SHP77 treated with DMSO at 0.1 percent for 48 hours (cell line): ENCODE measurements at regions not wholly inside any gene's neighbourhood (a gene's known extent, or its start where the extent isn't known, plus 50 kb on each side); places are given as distances from the start of the nearest gene placed in this dataset.
"Not testable (repeated sequence)": the region's sequence is repeated elsewhere in the genome, so short reads cannot be mapped to it uniquely, and the experiment has no call there.

Experiments used
- DNase-seq: peaks from one replicate; lab custom pipeline; 2025; lab: John Stamatoyannopoulos, UW

DNA sequence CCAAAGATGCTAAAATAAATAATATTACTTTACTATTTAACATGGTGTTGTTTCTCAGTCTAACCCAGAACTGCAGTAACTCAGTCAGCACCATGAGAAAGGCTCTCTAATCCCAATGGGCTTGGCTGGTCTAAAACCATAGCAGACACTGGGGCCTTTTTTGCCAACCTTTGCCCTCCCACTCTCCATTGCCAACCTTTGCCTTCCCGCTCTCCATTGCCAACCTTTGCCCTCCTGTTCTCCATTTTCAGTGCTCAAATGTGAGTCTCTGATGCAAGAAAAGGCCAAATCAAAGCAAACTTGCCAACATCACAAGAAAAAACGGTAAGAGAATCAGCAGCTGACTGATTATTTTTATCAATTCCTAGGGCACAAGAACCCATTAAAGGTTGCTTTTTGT is 1681.2 kb downstream of the SLITRK5 start:
- no peak for DNase-seq

DNA sequence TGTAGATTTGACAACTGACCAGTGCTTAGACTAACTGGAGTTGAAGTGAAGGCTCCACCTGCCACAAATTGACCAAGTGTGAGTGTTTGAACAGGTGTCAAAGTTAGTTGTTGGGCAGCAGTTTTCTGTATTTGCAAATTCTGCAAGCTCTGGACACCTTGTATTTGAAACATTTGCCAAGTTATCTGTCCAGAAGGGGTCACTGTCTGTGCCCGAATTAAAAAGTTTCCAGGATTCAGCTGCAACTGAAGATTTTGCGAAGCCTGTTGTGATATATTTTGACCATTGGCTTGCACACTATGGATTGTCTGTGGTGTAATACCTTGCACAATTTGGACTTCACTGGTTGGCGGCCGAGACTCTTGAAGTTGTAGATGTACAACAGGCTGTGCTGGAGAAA is 1690.7 kb downstream of the SLITRK5 start:
- DNase-seq: peak; percentile 29

DNA sequence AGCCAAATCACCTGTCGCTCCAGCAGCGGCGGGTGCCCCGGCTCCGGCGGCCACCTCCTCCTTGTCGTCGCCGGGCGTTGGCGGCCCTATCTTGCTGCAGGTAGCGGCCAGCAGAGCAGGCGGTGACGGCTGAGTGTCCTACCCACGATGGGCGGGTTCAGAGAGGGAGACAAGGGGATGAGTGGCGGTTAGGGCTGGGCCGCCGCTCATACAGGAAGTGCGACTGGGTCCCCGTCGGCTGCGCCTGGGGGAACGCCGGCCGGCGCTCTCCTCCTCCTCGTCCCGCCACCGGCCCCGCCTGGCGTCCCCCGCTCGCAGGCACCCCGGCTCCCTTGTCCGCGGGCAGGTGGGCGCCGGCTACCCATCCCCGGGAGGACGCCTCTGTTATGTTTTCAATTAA is 1692.0 kb downstream of the SLITRK5 start:
- DNase-seq: no peak

DNA sequence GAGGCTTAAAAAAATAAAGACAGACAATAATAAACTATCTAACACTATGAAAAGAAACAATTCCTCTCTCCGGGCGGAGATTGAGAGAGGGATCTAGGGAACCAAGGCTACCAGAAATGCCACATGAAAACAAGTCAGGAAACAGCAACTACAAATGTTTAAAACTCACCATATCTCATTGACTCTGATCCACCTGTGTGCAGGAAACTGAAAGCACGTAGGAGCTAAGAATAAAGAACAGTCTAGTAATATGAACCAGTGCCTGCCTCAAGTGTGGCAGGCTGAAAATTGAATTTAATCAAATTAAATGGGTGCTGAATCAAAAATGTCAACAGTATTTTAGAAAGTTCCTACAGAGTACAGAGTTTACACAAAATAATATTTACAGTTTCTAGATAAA is 1701.0 kb downstream of the SLITRK5 start:
- no peak for DNase-seq

GRCh38 chr13:89375839-89376238 is 1704.7 kb downstream of the SLITRK5 start:
- peak; percentile 15 for DNase-seq

DNA sequence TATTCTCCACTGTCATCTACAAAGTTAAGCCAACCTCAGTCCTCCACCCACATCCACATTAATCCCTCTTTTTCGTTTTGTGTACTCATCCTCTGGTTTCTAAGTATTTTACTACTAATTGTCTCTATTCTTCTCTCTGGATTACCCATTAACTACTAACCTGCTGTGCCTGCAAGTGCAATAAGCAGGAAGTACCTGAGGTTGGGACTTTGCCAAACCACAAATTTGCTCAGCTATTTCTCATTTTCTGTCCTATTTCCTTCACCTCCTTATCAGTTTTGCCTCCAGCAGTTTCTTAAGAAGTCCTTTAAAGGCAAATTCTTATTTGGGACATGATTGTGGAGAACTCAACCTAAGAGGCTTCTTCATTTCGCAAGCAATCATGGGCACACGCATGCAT is 1708.9 kb downstream of the SLITRK5 start:
- DNase-seq: no peak

- DNase-seq: no peak
These were observed 1711.8 kb downstream of the SLITRK5 start for GRCh38 chr13:89382981-89383380.

GRCh38 chr13:89383891-89384290 is 1712.7 kb downstream of the SLITRK5 start:
- DNase-seq: no peak

DNA sequence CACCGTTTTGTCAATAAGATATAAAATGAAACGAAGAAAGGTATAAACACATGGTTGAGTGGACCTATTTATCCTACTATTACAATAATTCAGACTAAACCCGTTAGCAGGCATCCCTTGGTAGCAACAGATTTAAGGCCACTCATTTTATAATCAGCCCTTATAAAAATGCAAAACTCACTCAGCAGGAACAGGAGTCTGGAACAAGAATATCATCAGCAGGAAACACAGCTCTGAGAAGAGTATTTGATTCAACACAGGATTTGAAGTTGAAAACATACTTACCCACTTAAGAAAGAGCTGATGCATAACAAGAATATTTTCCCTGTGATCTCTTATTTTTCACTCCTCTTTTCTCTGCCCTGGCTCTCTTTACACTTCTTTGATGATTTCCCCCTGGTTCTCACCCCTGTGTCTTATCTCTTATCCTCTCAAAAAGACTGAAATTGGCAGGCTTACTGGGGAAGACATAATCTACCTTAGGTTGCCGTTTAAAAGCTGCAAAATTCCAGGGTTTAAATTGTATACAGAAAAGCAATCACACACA is 1722.7 kb downstream of the SLITRK5 start:
- DNase-seq: no peak

DNA sequence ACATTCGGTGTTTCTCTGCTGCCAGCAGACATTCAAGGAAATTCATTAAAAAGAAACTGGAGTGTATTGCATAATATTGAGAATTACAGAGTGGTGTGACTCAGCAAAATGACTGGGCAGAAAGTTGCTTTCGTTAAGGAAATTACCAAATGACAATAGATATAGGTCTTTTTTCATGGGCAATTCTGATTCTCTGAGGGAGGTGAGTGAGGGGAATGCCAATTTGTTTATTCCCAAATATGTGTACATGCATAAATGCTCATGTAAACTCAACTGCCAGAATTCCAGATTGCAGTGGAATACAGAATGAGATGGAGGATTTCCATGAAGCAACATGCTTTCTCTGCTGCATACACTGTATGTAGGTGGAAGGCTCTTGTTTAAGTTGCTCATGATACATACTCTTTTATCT is 1730.1 kb downstream of the SLITRK5 start:
- no peak for DNase-seq

- DNase-seq: no peak
These were observed 1731.0 kb downstream of the SLITRK5 start for GRCh38 chr13:89402211-89402610.

DNA sequence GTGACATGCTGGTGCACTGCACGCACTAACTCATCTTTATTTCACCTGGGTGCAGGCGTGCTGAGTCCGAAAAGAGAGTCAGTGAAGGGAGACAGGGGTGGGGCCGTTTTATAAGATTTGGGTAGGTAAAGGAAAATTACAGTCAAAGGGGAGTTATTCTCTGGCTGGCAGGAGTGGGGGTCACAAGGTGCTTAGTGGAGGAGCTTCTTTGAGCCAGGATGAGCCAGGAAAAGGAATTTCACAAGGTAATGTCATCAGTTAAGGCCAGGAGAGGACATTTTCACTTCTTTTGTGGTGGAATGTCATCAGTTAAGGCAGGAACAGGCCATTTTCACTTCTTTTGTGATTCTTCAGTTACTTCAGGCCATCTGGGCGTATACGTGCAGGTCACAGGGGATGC is 1734.9 kb downstream of the SLITRK5 start:
- DNase-seq: not testable (repeated sequence)

- DNase-seq: no peak
These were observed 1736.2 kb downstream of the SLITRK5 start for GRCh38 chr13:89407357-89407756.

- DNase-seq: no peak
These were observed 1761.8 kb downstream of the SLITRK5 start for GRCh38 chr13:89432997-89433396.

GRCh38 chr13:89434624-89435023 is 1763.5 kb downstream of the SLITRK5 start:
- not testable (repeated sequence) for DNase-seq

- no peak for DNase-seq
These were observed 1783.5 kb downstream of the SLITRK5 start for GRCh38 chr13:89454681-89455080.

GRCh38 chr13:89455225-89455624 is 1784.1 kb downstream of the SLITRK5 start:
- DNase-seq: no peak

DNA sequence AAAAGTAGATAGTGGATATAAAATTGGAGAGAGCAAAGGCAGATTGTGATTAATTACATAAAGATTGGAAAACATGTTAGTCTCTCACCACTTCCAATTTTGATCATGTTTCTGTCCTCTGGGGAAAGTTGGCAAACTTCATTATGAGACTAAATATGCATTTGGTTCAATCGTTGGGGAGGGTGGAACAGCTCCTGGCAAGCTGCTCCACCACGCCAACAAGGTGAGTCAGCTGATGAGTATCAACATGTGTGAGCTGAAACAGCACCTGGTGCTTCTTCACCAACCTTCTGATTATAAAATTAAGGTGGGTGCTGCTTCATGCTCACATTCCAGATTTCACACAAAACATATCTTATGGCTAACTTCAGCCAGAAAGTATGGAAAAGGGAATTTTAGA is 1784.6 kb downstream of the SLITRK5 start:
- DNase-seq: no peak

GRCh38 chr13:89457977-89458376 is 1786.8 kb downstream of the SLITRK5 start:
- no peak for DNase-seq

DNA sequence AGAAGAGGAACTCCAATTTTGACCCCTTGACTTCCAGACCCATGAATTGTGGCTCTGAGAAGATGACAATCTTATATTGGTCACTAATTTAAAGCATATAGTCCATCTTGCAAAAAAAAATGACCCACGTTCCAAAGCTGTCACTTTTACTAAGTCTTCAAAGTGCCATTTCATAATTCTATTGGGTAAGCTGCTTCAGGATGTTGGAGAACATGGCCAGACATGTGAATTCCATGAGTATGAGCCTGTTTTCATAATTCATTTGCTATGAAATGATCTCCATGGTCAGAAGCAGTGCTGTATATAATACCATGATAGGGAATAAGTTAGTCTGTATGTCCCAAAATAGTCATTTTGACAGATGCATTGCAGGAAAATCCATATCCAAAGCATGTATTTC is 1787.3 kb downstream of the SLITRK5 start:
- no peak for DNase-seq

DNA sequence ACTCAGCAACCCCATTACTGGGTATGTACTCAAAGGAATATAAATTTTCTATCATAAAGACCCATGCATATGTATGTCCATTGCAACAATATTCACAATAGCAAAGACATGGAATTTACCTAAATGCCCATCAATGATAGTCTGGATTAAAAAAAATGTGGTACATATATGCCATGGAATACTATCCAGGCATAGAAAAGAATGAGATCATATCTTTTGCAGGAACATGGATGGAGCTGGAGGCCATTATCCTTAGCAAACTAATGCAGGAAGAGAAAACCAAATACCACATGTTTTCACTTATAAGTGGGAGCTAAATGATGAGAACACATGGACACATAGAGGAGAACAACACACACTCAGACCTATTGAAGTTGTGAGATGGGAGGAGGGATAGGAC is 1789.7 kb downstream of the SLITRK5 start:
- DNase-seq: not testable (repeated sequence)

GRCh38 chr13:89465366-89465765 is 1794.2 kb downstream of the SLITRK5 start:
- no peak for DNase-seq

GRCh38 chr13:89468081-89468480 is 1796.9 kb downstream of the SLITRK5 start:
- DNase-seq: no peak

GRCh38 chr13:89470901-89471300 is 1799.7 kb downstream of the SLITRK5 start:
- DNase-seq: no peak

GRCh38 chr13:89474432-89474831 is 1803.3 kb downstream of the SLITRK5 start:
- DNase-seq: no peak
